Erythroblast (primary cell): ENCODE measurements at regions not wholly inside any gene's neighbourhood (a gene's known extent, or its start where the extent isn't known, plus 50 kb on each side); places are given as distances from the start of the nearest gene placed in this dataset.

Source experiments
- DNase-seq, 2 experiments: peaks; one replicate each; lab custom pipeline; 2025; lab: John Stamatoyannopoulos, UW
- GATA1 ChIP-seq: IDR thresholded peaks from 2 replicates; pipeline ENCODE4 v1.6.1; 2011; ENCODE audit warnings: low read depth, mild to moderate bottlenecking, control low read depth, low read length, moderate library complexity
- POLR2A ChIP-seq: IDR thresholded peaks from 2 replicates; pipeline ENCODE4 v1.6.1; 2011; ENCODE audit warnings: mild to moderate bottlenecking, low read length

DNA sequence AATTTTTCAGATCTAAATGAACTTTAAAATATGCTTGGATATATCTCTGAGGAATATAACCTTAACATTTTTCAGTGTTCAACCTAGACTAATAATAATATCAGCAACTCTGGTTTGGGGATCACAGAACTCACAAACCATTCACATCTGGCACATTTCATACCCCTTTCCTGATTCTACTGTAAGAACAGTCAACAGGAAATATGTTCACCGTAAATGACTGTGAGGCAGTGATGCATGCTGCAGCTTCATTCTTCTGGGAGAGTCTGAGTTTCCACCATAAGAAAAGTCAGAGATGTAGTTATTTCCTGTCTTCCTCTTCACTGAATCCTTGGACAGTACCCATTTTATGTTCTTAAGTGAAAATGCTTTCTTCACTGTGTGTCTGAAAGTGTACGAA is 134.2 kb upstream of the IFNGR1 start:
- TF ChIP-seq POLR2A (no peak), GATA1 (no peak)
- DNase-seq: no peak

DNA sequence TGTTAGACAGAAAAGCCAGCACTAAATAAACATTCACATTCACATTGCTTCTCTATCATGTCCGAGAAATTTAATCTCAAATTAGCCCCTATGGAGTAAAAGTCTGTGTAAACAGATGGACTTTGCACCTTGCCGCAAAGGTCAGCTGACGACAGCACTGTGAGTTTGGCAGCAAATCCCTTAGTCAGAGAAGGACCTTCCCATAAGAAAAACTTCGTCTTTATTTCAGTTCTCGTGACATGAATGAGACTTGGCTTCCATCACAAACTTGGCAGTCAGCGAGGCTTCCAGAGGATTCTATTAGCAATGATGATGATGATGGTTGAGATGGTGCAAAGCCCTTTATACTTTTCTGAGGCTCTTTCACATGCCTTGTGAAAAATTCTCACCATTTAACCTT is 133.7 kb upstream of the IFNGR1 start:
- TF ChIP-seq GATA1 (no peak), POLR2A (no peak)
- DNase-seq: no peak

DNA sequence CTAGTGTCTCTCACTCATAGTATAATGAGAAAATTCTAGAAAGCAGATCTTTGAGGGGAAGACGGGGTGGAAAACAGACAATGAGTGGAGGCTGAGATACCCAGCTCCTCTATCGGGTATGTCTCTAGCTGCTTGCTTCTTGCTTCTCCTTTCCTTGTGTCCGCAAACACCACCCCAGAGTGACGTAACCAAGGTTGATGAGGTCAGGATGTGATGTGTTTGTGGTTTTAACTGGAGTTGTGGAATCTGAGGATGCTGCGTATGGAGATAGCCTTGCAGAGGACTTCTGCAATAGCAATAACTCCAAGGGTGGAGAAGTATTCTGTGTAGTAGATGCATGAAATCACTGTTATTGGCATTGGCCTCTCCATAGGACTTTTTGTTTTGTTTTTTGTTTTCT is 132.7 kb upstream of the IFNGR1 start:
- TF ChIP-seq POLR2A (no peak), GATA1 (no peak)
- no peak for DNase-seq

DNA sequence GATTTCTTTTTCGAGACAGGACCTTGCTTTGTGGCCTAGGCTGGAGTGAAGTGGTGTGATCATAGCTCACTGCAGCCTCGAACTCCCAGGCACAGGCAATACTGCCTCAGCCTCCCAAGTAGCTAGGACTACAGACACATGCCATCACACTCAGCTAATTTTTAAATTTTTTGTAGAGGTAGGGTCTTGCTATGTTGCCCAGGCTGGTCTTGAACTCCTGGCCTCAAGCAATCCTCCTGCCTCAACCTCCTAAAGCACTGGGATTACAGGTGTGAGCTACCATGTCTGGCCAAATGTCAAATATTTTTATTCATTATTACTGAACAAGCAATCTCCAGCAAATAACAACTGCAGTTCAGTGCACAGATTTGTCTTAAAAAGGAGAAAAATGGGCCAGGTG is 131.7 kb upstream of the IFNGR1 start:
- TF ChIP-seq POLR2A (no peak), GATA1 (no peak)
- no peak for DNase-seq

DNA sequence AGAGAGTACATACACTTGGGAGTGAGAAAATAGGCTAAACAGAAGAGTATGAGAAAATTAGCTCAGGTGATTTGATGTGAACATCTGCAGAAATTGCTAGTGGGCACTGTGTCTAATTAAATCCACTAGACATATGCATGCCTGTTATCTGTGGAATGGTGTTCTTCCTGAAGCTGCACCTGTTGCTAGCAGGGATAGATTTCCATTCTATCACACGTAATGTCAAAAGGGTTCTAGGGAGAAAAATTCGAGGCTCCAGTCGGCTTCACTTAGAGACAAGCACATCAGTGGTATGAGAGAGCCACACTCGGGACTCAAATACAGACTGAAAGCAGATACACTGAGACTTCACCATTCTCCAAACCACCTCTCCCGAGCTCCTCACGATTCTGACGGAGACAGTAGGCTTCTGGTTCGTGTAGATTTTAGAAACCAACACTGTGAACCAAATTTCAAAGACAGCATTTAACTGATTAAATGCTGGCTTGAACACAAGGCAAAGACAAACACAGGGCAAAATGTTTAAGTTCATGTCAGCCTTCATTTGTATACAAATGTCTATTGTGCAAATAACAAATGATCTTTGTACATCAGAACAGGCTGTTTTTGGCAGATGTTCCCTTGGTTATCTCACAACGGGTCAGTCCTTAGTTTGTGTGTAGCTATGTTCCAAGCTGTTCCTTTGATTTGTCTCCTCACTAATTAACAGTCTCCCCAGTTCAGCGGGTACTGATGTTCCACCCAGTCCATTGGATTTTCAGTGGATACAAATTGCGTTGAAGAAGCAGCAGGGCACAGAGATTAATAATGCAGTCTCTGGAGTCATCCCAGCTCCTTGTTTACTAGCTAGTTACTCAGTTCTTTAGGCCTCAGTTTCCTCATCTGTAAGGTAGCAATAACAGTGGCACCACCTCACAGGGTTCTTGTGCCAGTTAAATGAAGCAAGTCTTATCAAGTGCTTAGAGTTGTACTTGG is 131.0 kb upstream of the IFNGR1 start:
- no peak for DNase-seq
- TF ChIP-seq GATA1: no peak

DNA sequence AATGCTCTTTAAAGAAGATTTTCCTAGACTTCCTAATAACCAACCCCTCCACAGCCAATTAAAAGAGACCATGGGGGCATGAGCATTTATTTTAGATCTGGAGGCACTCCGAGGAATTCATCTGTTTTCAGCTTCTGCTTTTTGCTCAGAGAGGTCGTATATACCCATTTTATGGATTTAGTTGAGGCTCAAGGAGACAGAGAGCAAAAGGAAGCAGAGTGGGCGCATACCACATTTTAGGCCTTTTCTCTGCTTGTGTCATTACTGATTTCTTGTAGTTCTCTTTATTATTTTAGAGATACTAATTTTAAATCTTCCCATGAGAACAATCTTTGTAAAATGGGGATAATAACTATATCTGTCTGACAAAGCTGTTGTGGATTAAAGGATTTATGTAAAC is 129.6 kb upstream of the IFNGR1 start:
- DNase-seq: no peak
- TF ChIP-seq POLR2A (no peak), GATA1 (no peak)

DNA sequence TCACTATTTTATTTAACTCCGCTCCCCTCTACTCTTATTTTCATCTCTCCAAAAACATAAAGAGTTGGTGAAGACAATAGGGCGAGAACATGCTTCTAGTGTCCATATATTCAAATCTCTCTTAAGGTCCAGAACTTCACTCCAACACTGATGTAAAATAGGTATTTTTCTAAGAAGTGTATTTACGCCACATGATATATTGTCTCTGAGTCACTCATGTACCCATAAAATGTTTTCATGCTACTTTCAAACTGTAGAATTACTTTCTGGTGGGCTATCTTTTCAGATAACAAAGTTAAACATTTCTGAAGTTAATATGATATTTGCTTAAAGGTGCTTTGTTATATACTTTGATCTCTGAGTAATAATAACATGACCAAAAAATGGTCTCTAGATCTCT is 124.1 kb upstream of the IFNGR1 start:
- DNase-seq: no peak

DNA sequence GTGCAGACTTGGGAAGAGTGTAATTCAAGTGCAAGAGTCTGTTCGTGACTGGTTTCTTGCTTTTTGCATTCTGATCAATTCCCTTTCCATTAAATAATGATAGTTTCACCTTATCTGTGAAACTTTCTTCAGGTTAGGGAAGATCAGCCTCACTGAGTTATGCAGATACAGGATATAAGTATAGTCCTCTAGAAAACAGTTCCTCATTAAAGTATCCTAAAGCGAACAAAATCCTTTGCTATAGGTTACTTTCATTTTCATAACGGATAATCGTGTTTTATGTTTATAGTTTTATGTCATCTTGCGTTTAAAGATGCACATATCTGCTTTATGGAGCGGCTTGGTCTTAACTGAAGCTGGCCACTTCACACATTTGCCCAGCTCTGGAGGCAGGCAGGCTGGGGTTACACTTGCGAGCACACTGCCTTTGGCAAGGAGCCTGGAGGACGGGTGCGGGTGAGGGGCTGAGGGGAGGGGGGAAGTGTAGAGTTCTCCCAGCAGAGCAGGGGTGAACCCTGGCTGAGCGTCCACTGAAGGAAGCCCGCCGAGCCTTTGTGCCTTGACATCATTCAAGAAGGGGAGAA is 123.5 kb upstream of the IFNGR1 start:
- DNase-seq: no peak
- TF ChIP-seq POLR2A (no peak), GATA1 (no peak)

More for the DNA sequence above, 124.1 kb upstream of the IFNGR1 start:
- TF ChIP-seq GATA1: no peak
- TF ChIP-seq POLR2A: no peak

DNA sequence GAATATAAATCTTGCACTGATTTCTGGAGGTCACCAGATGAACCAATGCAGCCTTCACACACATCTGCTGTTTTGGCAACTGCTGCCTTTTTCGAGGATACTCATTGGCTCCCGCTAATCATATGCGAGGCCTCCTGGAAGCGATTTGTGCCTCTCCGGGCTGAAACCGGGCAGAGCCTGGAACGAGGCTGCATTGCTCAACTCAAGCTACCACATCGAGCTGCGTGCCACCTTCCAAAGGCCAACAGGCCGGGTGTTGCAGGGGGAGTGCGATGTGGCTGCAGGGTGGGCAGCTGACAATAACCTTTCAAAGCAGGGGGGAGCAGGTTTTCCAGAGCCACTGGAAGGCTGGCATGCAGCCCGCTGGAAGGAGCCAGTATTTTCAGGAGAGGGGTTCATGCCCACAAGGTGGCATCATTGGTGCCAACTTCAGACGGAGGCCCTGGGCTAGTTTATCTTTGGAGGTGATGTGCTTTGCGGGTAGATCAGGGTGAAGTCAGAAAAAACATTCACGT is 122.6 kb upstream of the IFNGR1 start:
- no peak for TF ChIP-seq POLR2A
- TF ChIP-seq GATA1: no peak
- DNase-seq: no peak

DNA sequence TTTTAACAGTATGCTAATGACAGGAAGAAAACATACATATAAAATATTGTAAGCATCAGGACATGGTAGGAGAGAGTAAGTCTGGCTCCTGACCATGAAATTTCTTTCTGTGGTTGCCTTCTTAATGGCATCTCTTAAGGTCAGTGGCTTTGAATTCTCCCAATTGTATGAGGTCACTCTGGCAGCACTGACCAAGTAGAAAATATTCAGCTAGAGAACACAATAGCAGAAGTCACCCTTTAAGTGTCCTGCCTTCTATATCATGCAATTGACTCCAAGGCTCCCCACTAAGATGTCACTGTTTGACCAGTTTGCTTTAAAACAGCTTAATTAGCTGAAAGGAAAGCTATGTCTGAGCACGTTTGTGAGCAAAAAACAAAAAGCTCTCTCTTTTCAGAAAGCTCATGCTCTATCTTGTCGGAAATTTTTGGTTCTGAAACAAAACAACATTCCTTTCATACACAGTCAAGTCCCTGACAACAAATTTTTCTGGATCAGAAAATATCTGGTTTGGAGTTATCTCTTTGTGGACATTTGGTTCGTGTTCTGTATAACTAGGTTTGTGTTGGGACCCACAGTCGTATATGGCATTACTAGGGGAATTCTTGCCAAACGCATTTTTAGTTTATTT is 120.9 kb upstream of the IFNGR1 start:
- DNase-seq: no peak
- no peak for TF ChIP-seq GATA1
- TF ChIP-seq POLR2A: no peak

DNA sequence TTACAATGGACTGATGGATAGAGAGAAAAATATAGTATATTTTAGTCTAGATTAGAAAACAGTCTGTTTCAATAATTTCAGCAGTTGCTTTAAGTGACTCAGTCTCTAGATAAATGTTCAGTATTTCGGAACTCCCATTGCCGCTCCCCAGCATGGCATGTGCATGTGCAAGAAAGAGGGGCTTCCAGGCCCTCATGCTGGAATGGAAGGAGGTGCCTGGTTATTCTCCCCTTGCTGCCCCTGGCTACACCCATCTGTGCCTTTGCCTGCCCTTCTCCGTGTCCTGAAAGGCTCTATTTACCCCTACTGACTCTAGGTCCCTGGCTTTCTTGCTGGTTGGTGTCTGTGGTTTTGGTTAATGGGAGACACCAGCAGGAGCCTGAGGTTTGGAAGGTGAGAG is 115.7 kb upstream of the IFNGR1 start:
- TF ChIP-seq GATA1 (no peak), POLR2A (no peak)
- no peak for DNase-seq

DNA sequence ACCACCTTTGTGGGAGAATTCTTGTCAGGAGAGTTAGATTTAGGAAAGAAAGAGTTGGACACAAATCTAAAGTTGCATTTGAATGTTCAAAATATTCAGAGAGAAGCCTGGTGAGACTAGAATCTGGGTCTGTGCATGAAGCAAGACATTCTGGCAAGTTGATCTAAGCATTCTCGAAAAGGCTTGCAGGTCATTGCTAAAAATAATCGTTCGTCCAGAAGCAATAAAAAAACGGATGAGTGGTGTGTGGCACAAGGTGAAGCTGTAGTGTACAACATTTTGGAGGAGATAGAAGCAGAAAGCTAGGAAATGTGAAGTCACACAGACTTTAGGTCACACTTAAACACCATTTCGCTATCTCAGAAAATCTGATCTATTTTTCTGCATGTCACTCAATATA is 114.9 kb upstream of the IFNGR1 start:
- TF ChIP-seq POLR2A (no peak), GATA1 (no peak)
- no peak for DNase-seq

DNA sequence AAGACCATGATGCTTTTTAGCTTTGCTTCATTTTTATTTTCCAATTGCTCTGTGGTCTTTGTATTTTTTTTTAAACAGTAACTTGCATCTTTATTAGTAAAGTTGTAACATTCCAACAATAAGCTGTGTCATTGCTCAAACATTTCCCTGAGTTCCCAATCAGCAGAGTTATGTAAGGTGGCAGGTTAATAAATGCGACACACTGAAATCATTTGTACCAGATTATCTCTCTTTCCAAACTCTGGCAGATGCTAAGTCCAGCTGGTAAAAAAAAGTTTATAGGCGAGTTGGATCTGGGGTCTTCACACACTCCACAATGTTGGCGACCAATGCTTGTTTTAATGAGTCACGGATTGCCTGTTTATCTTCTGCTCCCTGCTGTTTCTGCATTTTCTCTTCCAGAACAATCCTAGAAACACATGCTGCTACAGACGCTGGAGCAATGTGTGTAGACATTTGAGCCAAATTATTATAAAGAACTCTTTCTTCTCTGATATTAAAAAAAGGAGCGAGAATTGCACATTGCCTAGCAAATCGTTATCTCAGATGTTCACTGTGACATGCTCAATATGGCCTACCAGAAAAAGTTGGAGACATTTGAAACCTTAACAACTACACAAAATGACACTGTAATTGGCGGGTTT is 113.6 kb upstream of the IFNGR1 start:
- no peak for TF ChIP-seq GATA1
- TF ChIP-seq POLR2A: no peak
- DNase-seq: no peak
